SU-DHL-6 (cell line): ENCODE measurements at regions not wholly inside any gene's neighbourhood (a gene's known extent, or its start where the extent isn't known, plus 50 kb on each side); places are given as distances from the start of the nearest gene placed in this dataset.

Experiments
- CTCF ChIP-seq: fragments of 200-600 bp; sonication (generic); IDR thresholded peaks from one replicate; pipeline ENCODE4 v1.5.1; 2017; ENCODE audit warnings: antibody characterized with exemption, mild to moderate bottlenecking, low read length, moderate library complexity; ENCODE audit not compliant: insufficient read depth, poor library complexity, severe bottlenecking
- EZH2phosphoT487 ChIP-seq: fragments of 200-600 bp; sonication (generic), shearing (Covaris generic); conservative IDR thresholded peaks from 2 replicates; pipeline ENCODE4 v1.6.1; 2018; ENCODE audit warnings: mild to moderate bottlenecking, antibody characterized with exemption, low read length, moderate library complexity, mixed read lengths

DNA sequence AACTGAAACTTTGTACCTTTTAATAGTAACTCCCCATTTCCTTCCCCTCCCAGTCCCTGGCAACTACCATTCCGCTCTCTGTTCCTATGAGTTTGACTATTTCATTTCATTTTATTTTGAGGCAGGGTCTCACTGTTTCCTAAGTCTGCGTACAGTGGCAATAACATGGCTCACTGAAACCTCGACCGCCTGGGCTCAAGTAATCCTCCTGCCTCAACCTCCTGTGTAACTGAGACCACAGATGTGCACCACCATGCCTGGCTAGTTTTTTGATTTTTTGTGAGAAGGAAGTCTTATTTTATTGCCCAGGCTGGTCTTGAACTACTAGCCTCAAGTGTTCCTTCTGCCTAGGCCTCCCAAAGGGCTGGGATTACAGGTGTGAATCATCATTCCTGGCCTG lies 808.1 kb downstream of the CDH11 start:
- TF ChIP-seq EZH2phosphoT487, result no peak
- TF ChIP-seq CTCF, result no peak
